NCI-H1694 treated with DMSO at 0.1 percent for 48 hours (cell line): ENCODE measurements at regions not wholly inside any gene's neighbourhood (a gene's known extent, or its start where the extent isn't known, plus 50 kb on each side); places are given as distances from the start of the nearest gene placed in this dataset.

Experiments
- DNase-seq: peaks from one replicate; lab custom pipeline; 2025; lab: John Stamatoyannopoulos, UW

GRCh38 chr9:30673132-30673531 lies 1711.3 kb upstream of the ACO1 start:
- DNase-seq = no peak

GRCh38 chr9:30676651-30677050 lies 1707.8 kb upstream of the ACO1 start:
- DNase-seq = no peak

GRCh38 chr9:30677221-30677620 lies 1707.2 kb upstream of the ACO1 start:
- no peak for DNase-seq

- DNase-seq = no peak
Measured at GRCh38 chr9:30688801-30689200, 1695.6 kb upstream of the ACO1 start.

- DNase-seq = no peak
Measured at GRCh38 chr9:30697958-30698357, 1686.5 kb upstream of the ACO1 start.

GRCh38 chr9:30711591-30711990 lies 1672.9 kb upstream of the ACO1 start:
- no peak for DNase-seq

- DNase-seq = no peak
Measured at GRCh38 chr9:30713243-30713642, 1671.2 kb upstream of the ACO1 start.

- DNase-seq = no peak
Measured at GRCh38 chr9:30714389-30714788, 1670.1 kb upstream of the ACO1 start.

- no peak for DNase-seq
Measured at GRCh38 chr9:30718483-30718882, 1666.0 kb upstream of the ACO1 start.

GRCh38 chr9:30722065-30722464 lies 1662.4 kb upstream of the ACO1 start:
- DNase-seq = no peak

- DNase-seq = no peak
Measured at GRCh38 chr9:30723656-30724055, 1660.8 kb upstream of the ACO1 start.

- no peak for DNase-seq
Measured at GRCh38 chr9:30732060-30732459, 1652.4 kb upstream of the ACO1 start.

GRCh38 chr9:30744871-30745270 lies 1639.6 kb upstream of the ACO1 start:
- DNase-seq = no peak

GRCh38 chr9:30746589-30746988 lies 1637.9 kb upstream of the ACO1 start:
- no peak for DNase-seq

- DNase-seq = no peak
Measured at GRCh38 chr9:30757723-30758122, 1626.7 kb upstream of the ACO1 start.

GRCh38 chr9:30758726-30759446 lies 1625.6 kb upstream of the ACO1 start:
- DNase-seq = no peak

- no peak for DNase-seq
Measured at GRCh38 chr9:30765318-30765717, 1619.1 kb upstream of the ACO1 start.

GRCh38 chr9:30771163-30771708 lies 1613.2 kb upstream of the ACO1 start:
- no peak for DNase-seq

- DNase-seq = no peak
Measured at GRCh38 chr9:30771760-30772159, 1612.7 kb upstream of the ACO1 start.

GRCh38 chr9:30773427-30773826 lies 1611.0 kb upstream of the ACO1 start:
- no peak for DNase-seq

GRCh38 chr9:30774326-30774725 lies 1610.1 kb upstream of the ACO1 start:
- no peak for DNase-seq

GRCh38 chr9:30775236-30775635 lies 1609.2 kb upstream of the ACO1 start:
- DNase-seq = no peak

GRCh38 chr9:30796764-30797163 lies 1587.7 kb upstream of the ACO1 start:
- DNase-seq = no peak

GRCh38 chr9:30799527-30800101 lies 1584.8 kb upstream of the ACO1 start:
- no peak for DNase-seq
